Activated B cell treated with CpG ODN at 0.5 μM for 24 hours (primary cell): ENCODE measurements at regions not wholly inside any gene's neighbourhood (a gene's known extent, or its start where the extent isn't known, plus 50 kb on each side); places are given as distances from the start of the nearest gene placed in this dataset.

ENCODE experiments used
- ATAC-seq: fragments of 200-7000 bp; cut with Tn5 transposase; one replicate; pipeline ENCODE4 v1.10.0; 2021; ENCODE audit warnings: low read depth, mild to moderate bottlenecking, moderate library complexity
- CTCF ChIA-PET: fragments of 350-600 bp; sonication (Branson Sonifier 250); formaldehyde crosslinking; loops from one replicate; lab custom pipeline; 2021; ENCODE audit warnings: antibody characterized with exemption; lab: Charles Lee
- POLR2A ChIA-PET: fragments of 350-600 bp; sonication (Branson Sonifier 250); formaldehyde crosslinking; loops from one replicate; lab custom pipeline; 2021; ENCODE audit warnings: antibody characterized with exemption; lab: Charles Lee
- DNase-seq: peaks from one replicate; pipeline ENCODE4 v3.0.0; 2022
- H3K27ac Mint-ChIP-seq: one replicate; pipeline ENCODE4 v1.8.0; 2020; ENCODE audit warnings: mixed read lengths
- H3K27me3 Mint-ChIP-seq: one replicate; pipeline ENCODE4 v1.8.0; 2021; ENCODE audit warnings: mixed read lengths
- H3K36me3 Mint-ChIP-seq: one replicate; pipeline ENCODE4 v1.8.0; 2021; ENCODE audit warnings: low read depth, mixed read lengths
- H3K4me1 Mint-ChIP-seq: one replicate; pipeline ENCODE4 v1.8.0; 2021; ENCODE audit warnings: mixed read lengths
- H3K4me3 Mint-ChIP-seq: one replicate; pipeline ENCODE4 v1.8.0; 2020; ENCODE audit warnings: mild to moderate bottlenecking, mixed read lengths
- H3K9me3 Mint-ChIP-seq: one replicate; pipeline ENCODE4 v1.8.0; 2020; ENCODE audit warnings: mixed read lengths
- CTCF ChIP-seq: fragments of 200-600 bp; IDR thresholded peaks from one replicate; pipeline ENCODE4 v1.8.0; 2022; ENCODE audit warnings: antibody characterized with exemption, mild to moderate bottlenecking
- intact Hi-C: fragments of 100-400 bp; cut with micrococcal nuclease; formaldehyde crosslinking; loops from one replicate; pipeline ENCODE4 v1.15.1; 2024

- no peaks in the 10 kb centered on the region for H3K4me1 Mint-ChIP-seq
- POLR2A ChIA-PET, result no interaction called here
Measured at GRCh38 chr20:12610871-12611270, 397.9 kb upstream of the SPTLC3 start.

GRCh38 chr20:12614764-12615163 is 394.0 kb upstream of the SPTLC3 start:
- ATAC-seq, result no peak
- Mint-ChIP-seq H3K27ac (no peak overlapping the region), H3K27me3 (no peaks in the 10 kb centered on the region), H3K9me3 (peaks cover 4% of the 10 kb centered on the region), H3K4me3 (no peak overlapping the region), H3K36me3 (no peaks in the 10 kb centered on the region), H3K4me1 (no peaks in the 10 kb centered on the region)
- intact Hi-C loops, result no loop called here
- no peak for DNase-seq
- no peak for TF ChIP-seq CTCF
- ChIA-PET POLR2A (no interaction called here), CTCF (no interaction called here)

More at GRCh38 chr20:12610871-12611270, 397.9 kb upstream of the SPTLC3 start:
- CTCF ChIA-PET, result no interaction called here
- TF ChIP-seq CTCF, result no peak
- Mint-ChIP-seq H3K27me3 (no peaks in the 10 kb centered on the region), H3K36me3 (no peaks in the 10 kb centered on the region), H3K27ac (no peak overlapping the region), H3K4me3 (no peak overlapping the region), H3K9me3 (peaks cover 2% of the 10 kb centered on the region)
- ATAC-seq (no peak), DNase-seq (no peak)
- intact Hi-C loops, result no loop called here

GRCh38 chr20:12617076-12617475 is 391.7 kb upstream of the SPTLC3 start:
- H3K27me3 Mint-ChIP-seq, result no peaks in the 10 kb centered on the region
- TF ChIP-seq CTCF, result no peak
- H3K27ac Mint-ChIP-seq, result no peak overlapping the region
- peaks cover 4% of the 10 kb centered on the region for H3K9me3 Mint-ChIP-seq
- H3K4me3 Mint-ChIP-seq, result no peak overlapping the region
- no peak for ATAC-seq
- intact Hi-C loops, result no loop called here
- CTCF ChIA-PET, result no interaction called here
- no peaks in the 10 kb centered on the region for H3K4me1 Mint-ChIP-seq
- no peak for DNase-seq
- POLR2A ChIA-PET, result no interaction called here
- no peaks in the 10 kb centered on the region for H3K36me3 Mint-ChIP-seq

GRCh38 chr20:12623870-12624269 is 384.9 kb upstream of the SPTLC3 start:
- ATAC-seq, result no peak
- intact Hi-C loops, result no loop called here
- TF ChIP-seq CTCF, result no peak
- ChIA-PET CTCF (no interaction called here), POLR2A (no interaction called here)
- Mint-ChIP-seq H3K36me3 (no peaks in the 10 kb centered on the region), H3K27me3 (no peaks in the 10 kb centered on the region), H3K27ac (no peak overlapping the region), H3K4me3 (no peak overlapping the region), H3K9me3 (peaks cover 6% of the 10 kb centered on the region), H3K4me1 (no peaks in the 10 kb centered on the region)
- DNase-seq, result no peak

- H3K27ac Mint-ChIP-seq, result no peak overlapping the region
- intact Hi-C loops, result no loop called here
- DNase-seq (no peak), ATAC-seq (no peak)
- CTCF ChIA-PET, result no interaction called here
- H3K4me3 Mint-ChIP-seq, result no peak overlapping the region
- POLR2A ChIA-PET, result no interaction called here
- no peak for TF ChIP-seq CTCF
- H3K27me3 Mint-ChIP-seq, result no peaks in the 10 kb centered on the region
- peaks cover 4% of the 10 kb centered on the region for H3K9me3 Mint-ChIP-seq
- no peaks in the 10 kb centered on the region for H3K4me1 Mint-ChIP-seq
- no peaks in the 10 kb centered on the region for H3K36me3 Mint-ChIP-seq
Measured at GRCh38 chr20:12627485-12627884, 381.3 kb upstream of the SPTLC3 start.
